Neural cell (in vitro differentiated cells): ENCODE measurements at regions not wholly inside any gene's neighbourhood (a gene's known extent, or its start where the extent isn't known, plus 50 kb on each side); places are given as distances from the start of the nearest gene placed in this dataset.

ENCODE experiments used
- EP300 ChIP-seq: fragments of 450-650 bp; conservative IDR thresholded peaks from 2 replicates; pipeline ENCODE4 v1.6.1; 2014; ENCODE audit warnings: antibody characterized with exemption, mild to moderate bottlenecking, moderate library complexity; ENCODE audit not compliant: poor library complexity, severe bottlenecking
- MXI1 ChIP-seq: fragments of 450-650 bp; conservative IDR thresholded peaks from 2 replicates; pipeline ENCODE4 v1.6.1; 2014; ENCODE audit warnings: antibody characterized with exemption, mild to moderate bottlenecking; ENCODE audit not compliant: poor library complexity, severe bottlenecking
- TF ChIP-seq, protein P1 (sequence below): IDR thresholded peaks from 2 replicates; pipeline ENCODE4 v1.6.1; 2012; ENCODE audit warnings: borderline replicate concordance
- TF ChIP-seq, protein P2 (sequence below): fragments of 450-650 bp; IDR thresholded peaks from 2 replicates; pipeline ENCODE4 v1.5.1; 2014; ENCODE audit warnings: antibody characterized with exemption, mild to moderate bottlenecking, moderate library complexity; ENCODE audit not compliant: poor library complexity, severe bottlenecking

DNA sequence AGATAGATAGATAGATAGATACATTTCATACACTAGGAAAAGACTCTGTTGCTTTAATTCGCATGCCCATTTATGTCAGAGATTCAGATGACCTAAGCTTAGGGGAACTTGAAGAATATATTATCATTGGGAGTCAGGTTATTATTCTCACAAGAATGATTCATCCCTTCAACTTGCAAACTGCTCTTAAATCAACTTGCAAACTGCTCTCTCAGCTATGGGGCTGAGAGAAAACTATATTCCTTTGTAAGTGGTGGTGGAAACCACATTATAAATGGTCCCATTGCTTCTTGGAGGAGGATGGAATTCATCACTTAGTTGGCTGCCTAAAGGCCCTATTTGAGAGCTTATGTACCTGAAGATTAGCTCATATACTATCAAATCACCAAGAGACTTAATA lies 160.9 kb upstream of the STAC start:
- TF ChIP-seq, protein P1, sequence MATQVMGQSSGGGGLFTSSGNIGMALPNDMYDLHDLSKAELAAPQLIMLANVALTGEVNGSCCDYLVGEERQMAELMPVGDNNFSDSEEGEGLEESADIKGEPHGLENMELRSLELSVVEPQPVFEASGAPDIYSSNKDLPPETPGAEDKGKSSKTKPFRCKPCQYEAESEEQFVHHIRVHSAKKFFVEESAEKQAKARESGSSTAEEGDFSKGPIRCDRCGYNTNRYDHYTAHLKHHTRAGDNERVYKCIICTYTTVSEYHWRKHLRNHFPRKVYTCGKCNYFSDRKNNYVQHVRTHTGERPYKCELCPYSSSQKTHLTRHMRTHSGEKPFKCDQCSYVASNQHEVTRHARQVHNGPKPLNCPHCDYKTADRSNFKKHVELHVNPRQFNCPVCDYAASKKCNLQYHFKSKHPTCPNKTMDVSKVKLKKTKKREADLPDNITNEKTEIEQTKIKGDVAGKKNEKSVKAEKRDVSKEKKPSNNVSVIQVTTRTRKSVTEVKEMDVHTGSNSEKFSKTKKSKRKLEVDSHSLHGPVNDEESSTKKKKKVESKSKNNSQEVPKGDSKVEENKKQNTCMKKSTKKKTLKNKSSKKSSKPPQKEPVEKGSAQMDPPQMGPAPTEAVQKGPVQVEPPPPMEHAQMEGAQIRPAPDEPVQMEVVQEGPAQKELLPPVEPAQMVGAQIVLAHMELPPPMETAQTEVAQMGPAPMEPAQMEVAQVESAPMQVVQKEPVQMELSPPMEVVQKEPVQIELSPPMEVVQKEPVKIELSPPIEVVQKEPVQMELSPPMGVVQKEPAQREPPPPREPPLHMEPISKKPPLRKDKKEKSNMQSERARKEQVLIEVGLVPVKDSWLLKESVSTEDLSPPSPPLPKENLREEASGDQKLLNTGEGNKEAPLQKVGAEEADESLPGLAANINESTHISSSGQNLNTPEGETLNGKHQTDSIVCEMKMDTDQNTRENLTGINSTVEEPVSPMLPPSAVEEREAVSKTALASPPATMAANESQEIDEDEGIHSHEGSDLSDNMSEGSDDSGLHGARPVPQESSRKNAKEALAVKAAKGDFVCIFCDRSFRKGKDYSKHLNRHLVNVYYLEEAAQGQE, result no peak
- TF ChIP-seq, protein P2, sequence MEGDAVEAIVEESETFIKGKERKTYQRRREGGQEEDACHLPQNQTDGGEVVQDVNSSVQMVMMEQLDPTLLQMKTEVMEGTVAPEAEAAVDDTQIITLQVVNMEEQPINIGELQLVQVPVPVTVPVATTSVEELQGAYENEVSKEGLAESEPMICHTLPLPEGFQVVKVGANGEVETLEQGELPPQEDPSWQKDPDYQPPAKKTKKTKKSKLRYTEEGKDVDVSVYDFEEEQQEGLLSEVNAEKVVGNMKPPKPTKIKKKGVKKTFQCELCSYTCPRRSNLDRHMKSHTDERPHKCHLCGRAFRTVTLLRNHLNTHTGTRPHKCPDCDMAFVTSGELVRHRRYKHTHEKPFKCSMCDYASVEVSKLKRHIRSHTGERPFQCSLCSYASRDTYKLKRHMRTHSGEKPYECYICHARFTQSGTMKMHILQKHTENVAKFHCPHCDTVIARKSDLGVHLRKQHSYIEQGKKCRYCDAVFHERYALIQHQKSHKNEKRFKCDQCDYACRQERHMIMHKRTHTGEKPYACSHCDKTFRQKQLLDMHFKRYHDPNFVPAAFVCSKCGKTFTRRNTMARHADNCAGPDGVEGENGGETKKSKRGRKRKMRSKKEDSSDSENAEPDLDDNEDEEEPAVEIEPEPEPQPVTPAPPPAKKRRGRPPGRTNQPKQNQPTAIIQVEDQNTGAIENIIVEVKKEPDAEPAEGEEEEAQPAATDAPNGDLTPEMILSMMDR, result no peak
- TF ChIP-seq EP300, result no peak
- TF ChIP-seq MXI1, result no peak
